ENCODE measurements at regions not wholly inside any gene's neighbourhood (a gene's known extent, or its start where the extent isn't known, plus 50 kb on each side); places are given as distances from the start of the nearest gene placed in this dataset.

DNA sequence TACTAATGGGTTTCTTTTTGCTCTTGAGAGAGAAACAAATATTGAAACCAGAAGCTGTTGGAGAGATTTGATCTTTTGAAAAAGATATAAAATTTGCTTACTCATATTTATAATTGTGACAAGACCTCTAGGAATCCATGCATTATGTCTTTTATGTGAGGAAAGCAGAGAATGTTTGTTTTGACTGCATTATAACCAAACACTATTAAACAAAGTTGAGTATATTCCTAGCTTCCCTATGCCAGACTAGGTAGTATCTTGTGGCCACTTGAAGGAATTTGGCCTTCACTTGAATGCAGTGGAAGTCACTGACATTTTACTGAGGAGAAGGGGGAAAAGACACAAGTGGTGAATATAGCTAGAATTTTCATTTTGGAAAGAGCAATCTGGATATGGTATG, 521.8 kb upstream of the ZEB2 start:
- H3K4me3 Mint-ChIP-seq = no peak overlapping the region

DNA sequence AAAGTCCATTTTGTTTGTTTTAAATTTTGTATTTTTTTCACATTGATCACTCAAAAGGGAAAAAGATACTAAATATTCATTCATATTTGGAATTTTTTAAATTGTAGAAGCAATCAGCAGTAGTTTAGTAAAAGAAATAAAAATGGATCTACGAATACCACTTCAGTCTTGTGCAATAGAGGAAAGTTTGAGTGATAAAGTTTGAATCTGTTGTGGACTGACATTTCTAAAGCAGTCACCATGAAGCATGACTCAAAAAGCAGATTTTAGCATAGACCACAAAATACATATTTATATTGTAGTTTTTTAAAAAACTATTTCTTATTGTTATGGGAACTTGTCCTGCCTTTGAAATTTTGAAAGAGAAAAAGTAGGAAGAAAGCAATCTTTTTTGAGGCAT, 520.5 kb upstream of the ZEB2 start:
- H3K36me3 Mint-ChIP-seq = no peaks in the 10 kb centered on the region
- H3K9me3 Mint-ChIP-seq = no peaks in the 10 kb centered on the region
- H3K27ac Mint-ChIP-seq = no peak overlapping the region
- DNase-seq (no peak), ATAC-seq (ENCODE audit: low read depth) (no peak)
- POLR2A ChIA-PET = no interaction called here
- H3K4me3 Mint-ChIP-seq = no peak overlapping the region
- peaks cover 2% of the 10 kb centered on the region for H3K27me3 Mint-ChIP-seq
- H3K4me1 Mint-ChIP-seq = no peaks in the 10 kb centered on the region

More for the DNA sequence above, 521.8 kb upstream of the ZEB2 start:
- Mint-ChIP-seq H3K27me3 (peaks cover 2% of the 10 kb centered on the region), H3K9me3 (no peaks in the 10 kb centered on the region), H3K4me1 (no peaks in the 10 kb centered on the region), H3K27ac (no peak overlapping the region), H3K36me3 (no peaks in the 10 kb centered on the region)
- no peak for ATAC-seq (ENCODE audit: low read depth)
- POLR2A ChIA-PET = no interaction called here
- DNase-seq = no peak

DNA sequence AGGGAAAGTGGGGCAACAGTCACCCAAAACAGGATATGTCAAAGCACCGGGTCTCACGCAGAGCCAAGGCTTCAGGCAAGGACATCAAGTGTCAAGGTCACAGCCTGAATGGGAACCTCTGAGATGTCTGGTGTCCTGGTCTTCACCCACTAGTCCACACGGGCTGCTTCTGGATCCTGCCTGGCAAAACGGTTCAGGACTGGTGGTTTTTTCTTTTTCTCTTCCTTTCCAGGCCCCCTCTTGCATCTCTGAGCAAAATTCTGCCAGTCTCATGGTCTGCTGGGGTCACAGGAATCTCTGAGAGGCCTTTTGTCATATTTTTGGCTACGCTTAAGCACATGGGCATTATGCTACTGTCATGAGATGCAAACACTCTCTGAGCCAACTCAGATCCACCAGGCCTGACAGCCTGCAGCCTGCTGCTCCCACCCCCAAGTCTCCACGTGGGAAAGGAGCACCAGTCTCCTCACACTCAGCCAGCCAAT, 518.2 kb upstream of the ZEB2 start:
- no peak overlapping the region for H3K27ac Mint-ChIP-seq
- no peaks in the 10 kb centered on the region for H3K9me3 Mint-ChIP-seq
- POLR2A ChIA-PET = no interaction called here
- H3K36me3 Mint-ChIP-seq = no peaks in the 10 kb centered on the region
- peaks cover 2% of the 10 kb centered on the region for H3K27me3 Mint-ChIP-seq
- ATAC-seq (ENCODE audit: low read depth) = no peak
- DNase-seq = no peak
- H3K4me3 Mint-ChIP-seq = no peak overlapping the region
- H3K4me1 Mint-ChIP-seq = no peaks in the 10 kb centered on the region

DNA sequence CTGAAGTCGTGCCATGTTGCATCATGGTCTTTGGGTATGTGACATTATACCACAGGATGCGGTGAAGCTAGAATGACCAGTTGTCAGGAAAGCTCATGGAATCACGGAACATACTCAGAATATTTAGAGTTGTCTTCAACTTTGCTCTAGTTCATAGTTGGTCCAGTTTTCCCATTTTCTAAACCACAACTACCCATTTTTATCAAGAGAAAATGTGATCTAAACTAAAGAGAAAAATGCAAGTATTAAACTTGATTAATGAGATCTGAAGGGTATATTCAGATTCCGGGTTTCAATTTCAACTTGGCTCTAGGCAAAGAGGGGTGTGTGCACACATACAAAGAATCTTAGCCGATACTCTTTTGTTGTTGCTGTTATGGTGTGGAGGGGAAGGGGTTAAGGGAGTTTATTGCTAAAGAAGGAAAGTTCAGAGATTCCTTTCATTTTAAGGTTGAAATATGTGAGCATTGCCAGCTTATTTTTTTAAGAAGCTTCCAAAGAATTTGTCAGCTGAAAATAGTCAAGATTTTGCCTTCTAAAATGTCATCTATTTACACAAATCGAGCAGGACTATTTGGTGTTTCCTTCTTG, 516.6 kb upstream of the ZEB2 start:
- Mint-ChIP-seq H3K4me3 (no peak overlapping the region), H3K9me3 (no peaks in the 10 kb centered on the region), H3K4me1 (no peaks in the 10 kb centered on the region), H3K27me3 (peaks cover 2% of the 10 kb centered on the region), H3K36me3 (no peaks in the 10 kb centered on the region), H3K27ac (no peak overlapping the region)
- POLR2A ChIA-PET = no interaction called here
- DNase-seq = no peak
- no peak for ATAC-seq (ENCODE audit: low read depth)

DNA sequence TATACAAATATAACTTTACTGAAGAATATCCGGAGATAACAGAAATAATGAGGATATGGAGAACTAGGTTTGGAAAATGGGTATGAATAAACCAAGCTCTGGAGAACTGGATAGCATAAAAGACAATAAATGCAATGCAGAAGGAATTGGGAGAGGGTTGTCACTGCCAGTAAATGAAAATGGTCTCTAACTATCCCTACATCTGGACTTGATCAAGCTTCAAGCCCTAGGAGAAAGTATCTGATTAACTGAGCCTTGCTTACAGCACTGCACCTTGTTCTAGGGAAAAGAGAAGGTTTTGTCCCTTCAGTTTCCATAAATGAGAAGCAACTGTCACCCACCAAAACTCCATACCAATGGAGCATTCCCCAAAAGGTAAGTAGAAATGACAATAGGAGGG, 514.6 kb upstream of the ZEB2 start:
- Mint-ChIP-seq H3K27me3 (peaks cover 2% of the 10 kb centered on the region), H3K4me1 (no peaks in the 10 kb centered on the region)
- POLR2A ChIA-PET = no interaction called here

DNA sequence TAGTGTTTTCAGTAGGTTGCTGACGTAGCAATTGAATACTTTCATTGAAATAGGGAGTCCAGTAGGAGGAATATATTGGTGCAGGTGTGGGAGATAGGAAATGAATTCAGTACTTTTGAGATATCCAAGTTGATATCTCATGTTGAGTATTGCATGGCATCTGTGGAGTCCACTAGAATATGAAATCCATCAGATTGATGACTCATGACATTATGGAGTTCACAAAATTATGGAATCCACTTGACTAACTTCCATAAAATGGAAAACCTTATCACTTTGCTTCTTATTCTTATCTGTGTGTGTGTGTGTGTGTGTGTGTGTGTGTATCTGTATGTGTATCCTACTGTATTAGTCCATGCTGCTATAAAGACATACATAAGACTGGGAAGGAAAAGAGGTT, 513.5 kb upstream of the ZEB2 start:
- POLR2A ChIA-PET = no interaction called here
- peaks cover 2% of the 10 kb centered on the region for H3K27me3 Mint-ChIP-seq
- no peaks in the 10 kb centered on the region for H3K4me1 Mint-ChIP-seq
- no peak overlapping the region for H3K4me3 Mint-ChIP-seq
- no peaks in the 10 kb centered on the region for H3K36me3 Mint-ChIP-seq
- ATAC-seq (ENCODE audit: low read depth) (no peak), DNase-seq (no peak)
- H3K9me3 Mint-ChIP-seq = no peaks in the 10 kb centered on the region
- no peak overlapping the region for H3K27ac Mint-ChIP-seq

More for the DNA sequence above, 514.6 kb upstream of the ZEB2 start:
- DNase-seq = no peak
- ATAC-seq (ENCODE audit: low read depth) = no peak
- H3K4me3 Mint-ChIP-seq = no peak overlapping the region
- H3K36me3 Mint-ChIP-seq = no peaks in the 10 kb centered on the region
- H3K27ac Mint-ChIP-seq = no peak overlapping the region
- no peaks in the 10 kb centered on the region for H3K9me3 Mint-ChIP-seq

DNA sequence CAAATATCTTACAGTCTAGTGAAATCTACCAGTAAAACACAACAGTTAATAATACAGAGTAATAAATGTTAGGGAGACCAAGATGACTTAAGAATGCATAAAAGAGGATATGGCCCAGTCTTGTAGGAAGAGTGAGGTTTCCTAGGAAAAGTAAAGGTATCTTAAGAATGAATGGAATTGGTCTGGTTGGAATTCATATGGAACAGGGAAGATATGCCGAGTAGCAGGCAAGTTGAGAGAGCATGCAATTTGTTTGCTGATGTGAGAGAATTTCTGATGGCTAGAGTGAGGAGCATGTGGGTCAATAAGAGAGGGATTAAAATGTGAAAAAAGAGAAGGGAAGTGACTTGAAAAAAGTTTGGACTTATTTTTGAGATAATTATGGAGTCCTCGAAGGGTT, 512.9 kb upstream of the ZEB2 start:
- POLR2A ChIA-PET = no interaction called here
- DNase-seq = no peak

DNA sequence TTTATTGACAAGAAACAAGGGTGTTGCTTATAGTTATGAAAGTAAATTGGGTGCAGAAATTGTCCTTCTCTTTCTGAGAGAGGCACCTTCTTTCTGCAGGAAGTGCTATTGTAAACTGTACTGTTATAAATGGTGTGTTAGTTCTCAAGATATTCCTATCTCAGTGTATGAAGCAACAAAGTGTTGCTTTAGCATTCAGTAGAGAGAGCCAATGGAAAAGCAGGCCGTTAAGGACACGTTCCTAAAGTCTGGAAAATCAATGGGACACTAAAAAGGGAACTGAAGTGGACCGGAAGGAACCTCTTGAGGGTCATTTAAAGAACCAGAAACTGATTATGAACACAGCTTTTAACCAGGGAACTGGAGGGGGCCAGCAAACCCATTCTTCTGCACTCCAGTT, 510.0 kb upstream of the ZEB2 start:
- no peak for DNase-seq
- no peak overlapping the region for H3K4me3 Mint-ChIP-seq
- POLR2A ChIA-PET = no interaction called here
- no peak overlapping the region for H3K27ac Mint-ChIP-seq
- ATAC-seq (ENCODE audit: low read depth) = no peak
- H3K4me1 Mint-ChIP-seq = no peaks in the 10 kb centered on the region
- no peaks in the 10 kb centered on the region for H3K9me3 Mint-ChIP-seq
- H3K36me3 Mint-ChIP-seq = no peaks in the 10 kb centered on the region
- no peaks in the 10 kb centered on the region for H3K27me3 Mint-ChIP-seq

More for the DNA sequence above, 512.9 kb upstream of the ZEB2 start:
- Mint-ChIP-seq H3K9me3 (no peaks in the 10 kb centered on the region), H3K27ac (no peak overlapping the region), H3K36me3 (no peaks in the 10 kb centered on the region), H3K4me1 (no peaks in the 10 kb centered on the region), H3K27me3 (peaks cover 2% of the 10 kb centered on the region), H3K4me3 (no peak overlapping the region)
- ATAC-seq (ENCODE audit: low read depth) = no peak

DNA sequence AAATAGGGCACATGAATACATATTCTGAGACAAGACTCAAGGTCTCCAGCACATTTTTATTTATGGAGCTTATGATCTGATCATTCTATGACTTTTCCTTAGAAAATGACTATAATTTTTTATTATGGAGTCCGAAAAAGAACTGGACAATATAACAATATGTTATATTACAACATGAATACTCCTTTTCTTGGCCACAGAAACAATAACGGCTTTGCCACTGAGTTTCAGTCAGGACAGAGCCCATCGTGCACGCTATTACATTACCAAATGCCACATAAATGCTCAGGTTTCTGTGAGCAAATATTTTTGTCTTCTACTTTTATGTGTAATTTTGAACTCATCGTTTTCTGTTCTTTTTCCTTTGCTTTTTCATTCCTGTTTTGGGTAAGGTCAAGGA, 509.2 kb upstream of the ZEB2 start:
- no peak overlapping the region for H3K4me3 Mint-ChIP-seq
- DNase-seq = no peak
- no peak overlapping the region for H3K27ac Mint-ChIP-seq
- no peaks in the 10 kb centered on the region for H3K4me1 Mint-ChIP-seq
- POLR2A ChIA-PET = no interaction called here
- ATAC-seq (ENCODE audit: low read depth) = no peak
- no peaks in the 10 kb centered on the region for H3K36me3 Mint-ChIP-seq
- H3K9me3 Mint-ChIP-seq = no peaks in the 10 kb centered on the region
- no peaks in the 10 kb centered on the region for H3K27me3 Mint-ChIP-seq

DNA sequence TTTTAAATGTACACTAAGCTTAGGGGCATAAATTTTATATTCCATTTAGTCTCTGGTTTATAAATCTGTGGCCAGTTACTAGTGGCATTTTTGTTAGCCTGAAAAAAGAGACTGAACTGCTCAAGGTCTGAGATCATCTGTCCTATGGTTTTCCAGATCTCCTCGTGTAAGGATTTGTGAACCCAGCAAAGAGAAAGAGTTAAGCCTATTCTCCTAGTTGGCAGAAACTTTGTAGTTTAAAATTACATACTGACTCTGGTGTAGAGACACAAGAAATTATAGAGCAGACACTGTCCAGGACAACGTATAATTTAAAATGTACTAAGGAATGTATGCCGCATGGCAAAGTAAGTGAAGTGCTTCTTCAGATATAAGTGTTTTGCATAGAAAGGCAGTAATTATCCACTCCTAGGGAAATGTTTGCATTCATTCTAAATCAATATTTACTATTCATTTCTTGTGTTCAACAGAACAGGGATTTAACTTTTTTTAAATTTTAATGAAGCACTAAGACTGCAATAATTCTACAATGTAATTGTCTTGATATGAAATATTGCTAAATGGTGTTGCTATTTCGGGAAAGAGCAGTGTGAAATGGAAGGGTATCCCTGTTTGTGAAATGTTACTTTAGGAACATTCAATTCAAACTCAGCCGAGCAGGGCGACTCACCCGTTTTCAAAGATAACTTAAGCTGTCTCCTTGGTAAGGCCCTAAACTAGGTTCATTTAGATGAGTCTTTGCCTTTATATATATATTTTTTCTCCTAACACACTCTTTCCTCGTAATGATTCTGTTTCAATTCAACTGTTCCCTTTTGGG, 508.4 kb upstream of the ZEB2 start:
- no peaks in the 10 kb centered on the region for H3K9me3 Mint-ChIP-seq
- H3K4me3 Mint-ChIP-seq = no peak overlapping the region
- ATAC-seq (ENCODE audit: low read depth) = no peak
- no peaks in the 10 kb centered on the region for H3K27me3 Mint-ChIP-seq
- POLR2A ChIA-PET = no interaction called here
- H3K27ac Mint-ChIP-seq = no peak overlapping the region
- no peaks in the 10 kb centered on the region for H3K4me1 Mint-ChIP-seq
- H3K36me3 Mint-ChIP-seq = no peaks in the 10 kb centered on the region
- DNase-seq = no peak

DNA sequence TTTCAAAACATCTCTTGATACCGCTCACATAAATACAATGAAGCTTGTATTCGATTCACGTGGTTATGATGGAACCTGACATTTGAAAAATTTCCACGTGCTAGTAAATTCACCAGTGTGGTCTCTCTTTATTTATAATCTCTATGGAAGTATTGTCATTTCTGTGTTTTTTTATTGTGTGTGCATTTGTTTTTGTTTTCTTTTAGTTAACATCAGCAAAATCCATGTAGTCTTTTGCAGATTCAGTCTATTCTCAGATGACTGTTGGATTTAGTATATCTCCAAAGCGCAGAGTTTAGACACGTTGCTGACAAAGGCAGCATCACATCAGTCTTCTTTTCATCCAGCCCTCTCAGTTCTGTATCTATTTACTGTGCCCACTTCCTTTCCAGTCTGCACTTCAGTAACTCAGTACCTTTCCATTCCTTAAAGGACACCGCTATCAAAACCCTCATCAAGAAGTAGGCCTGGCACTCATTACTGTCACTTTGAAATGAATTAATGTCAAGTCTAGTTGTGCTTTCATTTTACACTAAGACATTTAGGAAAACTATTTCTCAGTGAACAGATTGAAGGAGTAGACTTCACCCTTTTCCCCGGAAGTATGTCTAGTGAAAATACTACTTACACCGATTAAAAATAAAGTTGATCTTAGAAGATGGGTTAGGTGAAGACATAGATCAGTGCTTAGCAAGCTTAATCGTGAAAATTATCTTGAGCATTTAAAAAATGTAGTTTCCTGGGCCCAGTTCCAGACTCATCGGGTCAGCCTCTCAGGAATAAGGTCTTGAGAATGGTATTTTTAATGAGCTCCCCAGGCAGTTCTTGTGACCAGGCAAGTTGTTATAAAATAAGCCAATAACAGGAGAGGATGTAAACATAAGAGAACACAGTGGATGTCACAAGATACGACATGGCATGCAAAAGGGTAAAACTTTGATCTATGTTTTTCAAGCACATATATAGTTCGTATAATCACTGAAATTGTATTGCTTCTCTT, 506.8 kb upstream of the ZEB2 start:
- Mint-ChIP-seq H3K4me3 (no peak overlapping the region), H3K9me3 (no peaks in the 10 kb centered on the region), H3K4me1 (no peaks in the 10 kb centered on the region), H3K36me3 (no peaks in the 10 kb centered on the region), H3K27me3 (no peaks in the 10 kb centered on the region), H3K27ac (no peak overlapping the region)
- DNase-seq (no peak), ATAC-seq (ENCODE audit: low read depth) (no peak)
- POLR2A ChIA-PET = no interaction called here

DNA sequence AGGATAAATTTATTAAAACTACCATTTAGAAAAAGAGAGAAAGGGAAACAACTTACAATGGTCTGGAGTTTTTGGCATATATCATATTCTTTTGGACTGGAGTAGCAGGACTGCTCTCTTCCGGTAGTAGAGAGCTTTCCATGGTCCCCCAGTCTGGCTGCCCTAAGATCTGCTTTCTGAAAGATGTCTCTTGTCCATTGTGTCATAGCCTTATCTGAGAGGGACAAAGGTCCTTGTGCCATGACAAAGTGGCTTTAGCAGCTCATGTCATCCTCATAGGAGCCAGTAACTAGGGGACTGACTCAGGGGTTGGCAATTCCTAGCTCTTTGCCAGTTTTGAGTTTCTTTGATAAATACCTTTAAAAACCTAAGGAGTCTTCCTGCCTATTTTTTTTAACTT, 505.5 kb upstream of the ZEB2 start:
- POLR2A ChIA-PET = no interaction called here

DNA sequence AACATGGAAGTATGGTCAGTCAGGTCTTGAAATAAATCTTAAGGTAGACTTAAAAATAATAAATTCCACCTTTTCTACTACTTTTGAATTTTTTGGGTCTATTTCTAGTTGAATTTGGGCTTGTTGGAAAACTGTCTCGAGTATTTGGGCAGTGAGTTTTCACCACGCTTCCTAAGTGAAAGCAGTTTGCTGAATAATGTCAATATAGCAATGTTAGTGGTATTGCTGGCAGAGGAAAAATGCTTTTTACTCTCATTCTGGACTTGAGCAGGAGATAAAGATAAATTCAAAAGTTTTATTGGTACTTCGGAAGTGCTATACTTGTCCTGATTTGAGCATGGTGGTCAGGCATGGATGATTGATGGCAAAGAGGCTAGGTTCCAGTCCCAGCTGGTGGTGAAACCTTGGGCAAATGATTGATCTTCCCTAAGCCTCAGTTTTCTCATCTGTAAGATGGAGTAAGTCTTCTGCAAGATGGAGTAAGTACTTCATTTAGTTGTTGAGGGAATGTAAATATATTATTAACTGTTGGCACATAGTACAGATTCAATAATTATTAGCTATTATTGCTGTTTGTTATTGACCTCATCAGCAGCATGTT, 503.5 kb upstream of the ZEB2 start:
- no peak overlapping the region for H3K4me3 Mint-ChIP-seq
- no peaks in the 10 kb centered on the region for H3K27me3 Mint-ChIP-seq
- no peaks in the 10 kb centered on the region for H3K4me1 Mint-ChIP-seq
- ATAC-seq (ENCODE audit: low read depth) = no peak
- DNase-seq = no peak
- no peak overlapping the region for H3K27ac Mint-ChIP-seq
- POLR2A ChIA-PET = no interaction called here
- H3K9me3 Mint-ChIP-seq = no peaks in the 10 kb centered on the region
- H3K36me3 Mint-ChIP-seq = no peaks in the 10 kb centered on the region

More for the DNA sequence above, 505.5 kb upstream of the ZEB2 start:
- no peak for DNase-seq
- Mint-ChIP-seq H3K36me3 (no peaks in the 10 kb centered on the region), H3K4me3 (no peak overlapping the region), H3K27me3 (no peaks in the 10 kb centered on the region), H3K9me3 (no peaks in the 10 kb centered on the region), H3K27ac (no peak overlapping the region), H3K4me1 (no peaks in the 10 kb centered on the region)
- no peak for ATAC-seq (ENCODE audit: low read depth)

All from activated naive CD8-positive, alpha-beta T cell treated with anti-CD3 and anti-CD28 coated beads, Interleukin-2, amount 10 ng/mL, durations not matched to agents 7 days and 5 days (primary cell).